ENCODE measurements at regions not wholly inside any gene's neighbourhood (a gene's known extent, or its start where the extent isn't known, plus 50 kb on each side); places are given as distances from the start of the nearest gene placed in this dataset.

GRCh38 chr20:1764136-1765033 is 106.8 kb upstream of the SIRPG start:
- TF ChIP-seq CTCF (conservative IDR thresholded peaks at IDR 0.05; ENCODE audit: low read length) (peak; percentile 89), EZH2phosphoT487 (IDR thresholded peaks at IDR 0.05; ENCODE audit: borderline replicate concordance, low read depth, low read length) (no peak)
